ENCODE measurements at regions not wholly inside any gene's neighbourhood (a gene's known extent, or its start where the extent isn't known, plus 50 kb on each side); places are given as distances from the start of the nearest gene placed in this dataset.
A peak's percentile ranks its signal among the peaks of the same experiment; 100 is the strongest.
"Not testable (repeated sequence)": the region's sequence is repeated elsewhere in the genome, so short reads cannot be mapped to it uniquely, and the experiment has no call there.

DNA sequence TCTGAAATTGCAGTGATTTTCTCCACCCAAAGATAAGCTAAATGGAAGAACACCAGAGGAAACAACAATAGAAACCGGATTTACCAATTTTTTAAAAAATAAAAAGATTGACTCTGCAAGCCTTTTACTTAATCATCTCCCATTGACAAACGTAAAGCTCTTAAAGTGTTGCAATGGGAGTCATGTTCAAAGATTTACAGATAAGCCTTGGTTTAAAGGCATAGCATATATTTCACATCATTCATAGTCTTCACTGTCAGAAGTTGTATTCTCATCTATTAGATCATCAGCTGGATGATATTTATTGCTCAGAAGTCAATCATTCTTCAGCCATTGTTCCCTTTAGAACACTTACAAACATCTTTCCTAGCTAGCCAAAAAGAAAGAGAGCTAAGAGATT lies 397.6 kb downstream of the GBE1 start:
- no peak for DNase-seq

DNA sequence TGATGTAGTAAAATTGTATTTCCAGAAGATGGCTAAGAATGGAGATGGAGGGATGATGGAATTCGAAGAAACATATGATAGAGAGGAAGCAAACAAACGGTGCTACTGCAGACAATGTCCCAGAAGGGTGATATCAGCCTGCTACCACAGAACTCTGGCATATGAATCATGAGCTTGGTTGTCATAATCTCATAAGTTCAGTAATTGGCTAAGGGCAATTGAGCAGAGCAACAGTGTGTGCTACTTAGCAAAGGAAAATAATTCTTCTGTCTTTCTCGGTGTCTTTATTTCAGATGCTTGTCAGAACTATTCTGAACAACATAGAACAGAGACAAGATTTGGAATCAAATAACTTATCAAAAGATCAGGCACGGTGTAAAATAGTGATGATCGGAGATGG lies 407.3 kb downstream of the GBE1 start:
- no peak for DNase-seq

DNA sequence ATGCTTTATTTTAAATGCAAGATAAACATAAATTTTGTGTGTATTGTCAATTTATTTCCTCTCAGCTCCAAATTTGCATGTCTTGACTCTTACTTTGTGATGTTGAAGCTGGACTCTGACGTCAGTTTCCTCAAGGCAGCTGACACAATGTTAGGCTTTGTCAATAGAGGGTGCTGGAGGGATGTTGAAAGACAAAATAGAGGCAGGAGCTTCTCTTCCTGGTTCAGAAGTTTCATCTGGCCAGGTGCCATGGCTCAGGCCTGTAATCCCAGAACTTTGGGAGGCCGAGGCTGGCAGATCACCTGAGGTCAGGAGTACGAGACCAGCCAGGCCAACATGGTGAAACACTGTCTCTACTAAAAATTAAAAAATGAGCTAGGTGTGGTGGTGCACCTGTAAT lies 408.6 kb downstream of the GBE1 start:
- DNase-seq: no peak

DNA sequence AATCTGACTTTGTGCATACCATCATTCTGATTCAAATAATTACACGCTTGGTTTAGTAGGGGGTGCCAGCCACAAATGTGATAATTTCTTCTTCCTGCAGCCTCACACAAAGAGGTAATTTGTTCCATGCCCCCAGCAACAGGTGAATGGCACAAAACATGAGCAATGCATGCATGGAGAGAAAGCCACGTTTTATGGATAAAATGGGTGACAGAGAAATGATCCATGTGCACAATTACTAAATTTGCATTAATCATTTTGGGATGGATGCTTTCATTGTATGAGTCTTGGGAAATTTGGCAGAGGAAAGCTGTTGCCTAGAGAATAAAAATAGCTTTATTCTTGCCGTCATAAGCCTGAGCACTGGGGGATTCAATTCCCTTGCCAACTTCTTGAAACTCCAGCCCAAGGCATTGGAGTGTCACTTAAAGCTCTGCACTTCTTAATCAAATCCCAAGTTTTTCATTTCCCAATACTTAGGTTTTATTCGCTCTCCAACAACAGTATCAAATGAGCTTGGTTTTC lies 411.6 kb downstream of the GBE1 start:
- DNase-seq: no peak

DNA sequence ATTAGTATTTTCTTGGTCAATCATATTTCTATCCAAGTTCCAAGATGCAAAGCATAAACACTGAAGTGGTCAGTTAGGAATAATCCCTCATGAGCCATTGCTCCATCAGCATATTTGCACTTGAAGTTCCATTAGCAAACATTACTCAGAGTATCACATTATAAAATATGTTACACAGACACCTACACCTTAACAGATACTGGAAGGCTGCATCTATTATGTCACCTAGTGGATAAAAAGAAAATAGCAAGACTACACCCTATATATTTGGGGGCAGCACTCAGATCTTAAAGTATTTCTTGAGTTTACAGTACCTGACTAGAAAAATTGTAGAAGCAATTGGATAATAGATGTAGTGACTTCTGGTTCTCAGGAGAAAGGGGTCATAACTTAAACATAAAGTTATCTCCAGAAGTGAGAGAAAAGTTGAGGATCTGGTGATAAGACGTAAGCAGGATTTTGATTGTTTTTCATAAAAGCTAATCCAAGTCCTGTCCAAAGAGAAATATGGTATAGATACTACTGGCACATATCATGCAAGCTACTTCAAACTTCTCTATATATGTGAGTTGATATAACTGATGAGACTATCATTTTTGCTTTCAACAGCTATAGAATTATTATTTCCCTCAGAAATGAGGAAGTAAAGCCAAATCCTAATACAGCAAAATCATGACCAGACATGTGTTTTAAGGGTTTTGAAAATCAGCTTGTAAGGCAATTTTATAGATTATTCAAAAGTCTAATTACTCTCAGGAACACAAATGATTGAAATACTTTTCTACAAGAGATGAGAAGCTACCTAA lies 422.2 kb downstream of the GBE1 start:
- DNase-seq: no peak

DNA sequence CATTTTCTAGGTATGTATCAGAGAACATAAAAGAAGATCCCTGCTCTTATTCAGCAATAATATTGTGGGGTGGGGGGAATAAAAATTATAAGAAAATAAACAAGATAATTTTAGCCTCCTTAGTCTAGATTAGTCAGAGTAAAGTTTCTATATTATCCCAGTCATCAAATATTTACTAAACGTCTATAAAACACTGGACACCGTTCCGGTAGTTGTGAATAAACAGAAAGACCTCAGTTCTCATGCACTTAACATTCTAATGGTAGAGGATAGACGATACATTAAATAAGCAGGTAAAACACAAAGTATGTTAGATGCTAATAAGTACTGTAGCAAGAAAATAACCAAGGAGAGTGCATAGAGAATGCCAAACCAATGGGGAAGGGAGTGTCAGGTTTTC lies 425.0 kb downstream of the GBE1 start:
- DNase-seq: no peak

DNA sequence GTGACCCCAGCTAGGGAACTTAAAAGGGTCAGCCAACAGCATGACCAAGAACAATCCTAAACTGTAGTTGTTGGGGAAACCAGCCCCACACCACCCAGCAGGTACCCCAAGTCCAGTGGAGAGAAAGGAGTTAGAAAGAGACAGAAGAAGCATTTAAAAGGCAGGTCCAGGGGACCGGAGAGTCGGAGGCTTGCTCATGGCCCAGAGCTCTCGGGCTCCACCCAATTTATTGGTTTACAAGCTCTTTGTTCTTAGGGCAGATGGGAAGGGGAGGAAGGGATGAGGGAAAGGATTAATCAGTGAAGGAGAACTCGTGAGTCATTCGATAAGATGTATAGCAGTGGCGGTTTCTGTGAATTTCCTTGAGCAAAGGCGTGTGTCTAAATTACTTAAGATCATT lies 431.6 kb downstream of the GBE1 start:
- not testable (repeated sequence) for DNase-seq

DNA sequence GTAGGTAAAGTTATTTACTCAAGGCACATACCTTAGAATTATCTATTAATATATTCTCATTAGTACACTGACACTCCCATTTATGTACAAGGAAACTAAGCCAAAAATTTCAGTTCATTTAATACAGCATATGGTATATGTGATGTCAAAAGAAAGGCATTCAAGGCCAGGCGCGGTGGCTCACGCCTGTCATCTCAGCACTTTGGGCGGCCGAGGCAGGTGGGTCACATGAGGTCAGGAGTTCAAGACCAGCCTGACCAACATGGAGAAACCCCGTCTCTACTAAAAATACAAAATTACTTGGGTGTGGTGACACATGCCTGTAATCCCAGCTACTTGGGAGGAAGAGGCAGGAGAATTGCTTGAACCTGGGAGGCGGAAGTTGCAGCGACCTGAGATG lies 435.2 kb downstream of the GBE1 start:
- DNase-seq: no peak

DNA sequence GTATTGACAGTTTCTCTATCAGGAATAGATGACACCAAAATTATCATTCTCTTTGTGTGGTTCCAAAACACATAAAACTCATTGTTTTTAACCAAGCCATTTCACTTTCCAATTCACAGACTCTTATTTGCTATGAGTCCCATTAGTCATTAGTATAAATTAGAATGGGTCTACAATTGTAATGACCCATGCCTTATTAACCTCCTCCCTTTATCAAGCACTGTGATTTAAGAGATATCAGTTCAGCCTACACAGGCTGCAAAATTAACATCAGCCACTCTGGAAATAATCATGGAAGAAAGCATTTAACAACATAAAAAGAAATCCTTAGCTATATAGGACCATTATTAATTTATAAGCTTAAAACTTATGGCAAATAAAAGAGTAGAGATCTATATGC lies 440.6 kb downstream of the GBE1 start:
- no peak for DNase-seq

DNA sequence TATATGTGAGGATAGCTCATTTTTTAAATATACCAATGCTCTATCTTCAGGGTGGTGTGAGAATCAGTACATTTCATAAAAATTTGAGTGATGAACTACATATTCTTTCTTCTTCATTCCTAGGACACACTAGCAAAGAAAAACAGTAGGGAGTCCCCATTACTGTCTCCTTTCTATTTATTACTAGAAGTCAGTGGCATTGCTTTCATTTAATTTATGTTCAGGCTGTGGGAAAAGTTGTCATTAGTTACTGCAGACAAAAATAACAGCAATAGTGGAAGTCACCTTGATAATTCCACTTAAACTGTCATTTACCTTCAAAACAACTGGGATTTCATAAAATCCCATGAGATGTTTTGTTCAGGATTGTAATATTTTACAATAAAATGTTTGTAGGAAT lies 446.4 kb downstream of the GBE1 start:
- DNase-seq: no peak

DNA sequence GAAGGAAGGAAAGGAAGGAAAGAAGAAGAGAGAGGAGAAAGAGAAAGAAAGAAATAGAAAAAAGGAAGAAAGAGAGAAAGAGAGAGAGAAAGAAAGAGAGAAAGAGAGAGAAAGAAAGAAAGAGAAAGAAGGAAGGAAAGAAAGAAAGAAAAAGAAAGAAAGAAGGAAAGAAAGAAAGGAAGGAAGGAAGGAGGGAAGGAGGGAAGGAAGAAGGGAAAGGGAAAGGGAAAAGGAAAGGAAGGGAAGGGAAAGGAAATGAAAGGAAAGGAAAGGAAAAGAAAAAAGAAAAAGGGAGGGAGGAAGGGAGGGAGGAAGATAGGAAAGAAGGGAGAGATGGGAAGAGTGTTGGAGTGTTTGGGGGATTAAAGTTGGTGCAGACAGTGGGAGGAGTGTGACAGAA lies 450.1 kb downstream of the GBE1 start:
- no peak for DNase-seq

DNA sequence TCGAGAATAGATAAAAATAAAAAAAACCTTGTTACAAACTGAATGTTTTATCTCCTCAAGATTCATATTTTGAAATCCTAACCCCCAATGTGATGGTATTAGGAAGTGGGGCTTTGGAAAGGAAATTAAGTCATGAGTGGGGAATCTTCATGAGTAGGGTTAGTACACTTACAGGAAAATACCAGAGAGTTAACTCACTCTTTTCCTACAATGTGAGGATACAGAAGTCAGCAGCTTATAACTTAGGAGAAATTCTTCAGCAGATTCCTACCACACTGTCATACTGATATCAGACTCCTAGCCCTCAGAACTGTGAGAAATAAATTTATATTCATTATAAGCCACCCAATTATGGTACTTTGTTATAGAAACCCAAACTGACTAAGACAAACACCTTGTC lies 453.1 kb downstream of the GBE1 start:
- DNase-seq: no peak

DNA sequence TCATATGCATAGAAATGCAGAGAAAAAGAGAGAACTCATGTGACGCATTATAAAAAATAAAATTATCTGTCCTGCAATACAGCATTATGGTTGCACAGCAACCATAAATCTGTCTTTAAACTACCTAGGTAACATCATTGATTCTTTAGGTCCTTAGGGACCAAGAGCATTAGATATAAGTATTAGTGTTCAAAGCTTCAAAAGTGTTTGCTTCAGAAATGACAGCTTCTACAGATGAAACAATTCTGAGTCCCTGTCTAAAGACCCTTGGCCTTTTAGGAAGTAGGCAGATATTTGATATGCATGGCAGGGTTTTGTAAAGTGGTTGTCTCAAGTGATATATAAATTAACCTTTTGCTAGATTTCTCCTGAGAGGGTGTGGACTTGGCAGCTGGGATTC lies 454.2 kb downstream of the GBE1 start:
- DNase-seq: no peak

DNA sequence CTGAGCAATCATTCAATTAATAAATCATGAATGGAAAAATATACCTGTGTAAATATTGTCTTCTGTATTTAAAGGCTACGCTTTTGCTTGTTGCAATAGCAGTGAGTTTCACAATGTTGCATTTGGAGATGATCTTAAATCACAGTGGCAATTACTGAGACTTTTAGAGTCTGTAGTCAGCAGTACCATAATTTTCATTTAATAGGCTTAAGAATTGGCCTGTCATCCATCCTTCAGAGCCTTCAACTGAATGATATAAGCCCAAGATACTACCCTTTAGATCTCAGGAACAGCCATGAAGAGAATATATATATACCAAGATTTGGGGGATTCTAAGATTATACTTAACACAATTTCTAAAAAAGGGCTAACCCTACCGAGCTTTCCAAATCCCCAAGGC lies 458.1 kb downstream of the GBE1 start:
- DNase-seq: no peak

DNA sequence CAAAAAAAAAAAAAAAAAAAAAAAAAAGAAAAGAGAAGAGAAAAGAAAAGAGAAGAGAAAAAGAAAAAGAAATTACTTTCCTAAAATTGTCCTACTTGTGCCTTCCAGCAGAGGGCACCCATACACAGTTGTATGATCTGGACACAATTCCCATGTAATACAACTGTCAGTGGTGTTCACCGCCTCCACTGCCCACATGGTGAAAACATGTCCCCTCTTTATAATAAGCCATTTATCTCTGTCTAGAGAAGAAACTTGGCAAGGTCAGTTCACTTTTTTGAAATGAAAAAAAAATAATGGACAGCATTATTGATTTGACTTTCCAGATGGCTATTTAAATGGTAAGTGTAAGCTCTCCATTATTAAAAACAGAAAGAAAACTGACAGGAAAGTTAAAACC lies 459.4 kb downstream of the GBE1 start:
- DNase-seq: peak; percentile 34

DNA sequence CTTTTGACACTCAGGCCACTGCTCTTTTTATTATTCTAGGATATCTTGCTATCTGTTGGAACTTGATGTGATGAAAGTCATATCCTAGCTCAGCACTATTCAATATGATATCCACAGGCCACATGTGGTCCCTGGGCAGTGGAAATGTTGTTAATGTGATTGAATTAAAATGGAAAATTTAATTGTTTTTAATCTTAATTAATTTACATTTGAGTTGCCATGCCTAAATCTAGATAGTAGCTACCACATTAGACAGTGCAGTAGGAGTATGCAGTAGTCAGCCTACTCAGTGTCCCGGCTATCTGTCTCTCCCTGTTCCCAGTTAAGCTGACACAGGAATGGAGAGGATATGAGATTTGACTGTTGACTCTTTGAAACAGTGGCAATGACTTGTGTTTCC lies 460.2 kb downstream of the GBE1 start:
- no peak for DNase-seq

DNA sequence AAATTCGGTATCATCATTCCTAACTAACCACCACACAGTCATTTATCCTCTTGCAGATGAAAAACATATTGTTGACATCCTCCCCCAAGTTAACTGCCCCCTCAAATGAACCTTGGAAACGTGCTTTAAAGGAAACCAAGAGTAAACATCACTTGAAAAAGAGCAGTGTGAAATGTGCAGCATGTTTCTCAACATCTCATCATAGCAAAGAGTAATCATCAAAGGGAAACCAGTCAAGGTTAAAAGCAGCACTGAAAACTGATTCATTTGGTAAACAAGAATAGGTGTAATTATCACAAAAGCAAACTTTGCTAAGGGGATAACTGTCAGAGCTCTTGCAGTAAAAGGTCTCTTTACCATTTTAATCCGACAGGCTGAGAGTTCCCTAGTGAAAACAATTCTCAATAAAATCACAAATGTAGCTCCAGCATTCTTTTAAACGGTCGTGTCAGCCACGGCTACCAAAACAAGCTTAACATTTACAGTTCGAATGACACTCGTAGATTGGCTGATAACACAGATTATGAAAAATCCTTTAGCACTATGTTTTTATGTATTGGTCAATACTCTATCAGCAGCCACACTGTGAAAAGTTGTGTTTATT lies 461.0 kb downstream of the GBE1 start:
- DNase-seq: no peak

DNA sequence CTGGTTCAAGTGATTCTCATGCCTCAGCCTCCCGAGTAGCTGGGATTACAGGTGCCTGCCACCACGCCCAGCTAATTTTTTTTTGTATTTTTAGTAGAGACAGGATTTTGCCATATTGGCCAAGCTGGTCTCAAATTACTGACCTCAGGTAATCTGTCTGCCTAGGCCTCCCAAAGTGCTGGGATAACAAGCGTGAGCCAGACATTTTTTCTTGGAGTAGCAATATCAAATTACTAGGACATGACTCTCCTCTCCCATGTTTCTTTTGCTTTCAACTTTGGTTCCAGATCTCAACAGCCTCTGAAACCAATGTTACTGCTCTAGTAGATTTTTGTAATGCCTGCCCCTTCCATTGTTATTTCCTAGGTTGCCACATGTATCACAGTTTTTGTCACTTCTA lies 462.0 kb downstream of the GBE1 start:
- no peak for DNase-seq

DNA sequence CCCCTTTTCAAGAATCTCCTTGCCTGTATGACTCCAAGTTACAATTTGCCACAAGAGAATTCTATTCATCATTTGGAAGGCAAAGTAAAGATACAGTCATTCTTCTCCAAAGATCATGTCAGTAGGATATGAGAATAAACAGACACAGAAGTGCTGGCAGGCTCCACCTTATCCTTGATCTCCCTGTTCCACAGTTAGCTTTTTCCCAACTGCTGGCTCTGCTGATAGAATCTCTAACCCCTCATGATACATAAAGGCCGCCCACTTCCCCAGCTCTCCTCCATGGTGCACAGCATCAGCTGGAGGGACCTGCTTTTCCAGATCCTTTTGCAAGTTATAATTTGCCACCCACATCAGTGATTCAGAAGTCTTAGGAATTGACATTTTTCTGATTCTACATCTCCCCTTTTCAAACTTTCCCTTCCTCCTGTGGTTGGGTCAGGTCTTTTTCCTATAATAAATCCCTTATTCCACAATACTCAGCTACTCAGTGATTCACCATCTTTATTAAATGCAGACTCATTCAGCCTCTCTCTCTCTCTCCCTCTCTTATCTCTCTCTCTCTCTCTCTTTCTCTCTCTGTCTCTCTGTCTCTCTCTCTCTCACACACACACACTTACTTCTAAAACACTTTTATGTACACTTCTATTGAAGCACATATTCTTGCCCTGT lies 465.4 kb downstream of the GBE1 start:
- DNase-seq: no peak

DNA sequence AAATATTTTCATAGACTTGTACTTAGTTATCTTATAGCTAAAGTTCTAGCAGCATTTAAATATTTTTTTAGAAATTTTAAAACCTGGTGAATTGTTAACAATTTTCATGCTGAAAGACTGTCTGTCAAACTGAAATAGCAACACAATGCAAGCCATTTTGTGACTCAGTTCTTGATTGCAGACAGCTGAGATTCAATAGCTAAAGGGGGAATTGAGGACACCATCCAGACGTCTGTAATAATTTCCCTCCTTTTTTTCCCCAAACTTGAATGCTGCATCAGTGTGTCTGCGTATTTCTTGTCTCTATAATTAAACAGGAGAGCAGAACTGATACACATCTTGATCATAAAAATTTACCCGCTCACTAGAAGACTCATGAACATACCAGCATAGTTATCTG lies 468.3 kb downstream of the GBE1 start:
- DNase-seq: no peak

DNA sequence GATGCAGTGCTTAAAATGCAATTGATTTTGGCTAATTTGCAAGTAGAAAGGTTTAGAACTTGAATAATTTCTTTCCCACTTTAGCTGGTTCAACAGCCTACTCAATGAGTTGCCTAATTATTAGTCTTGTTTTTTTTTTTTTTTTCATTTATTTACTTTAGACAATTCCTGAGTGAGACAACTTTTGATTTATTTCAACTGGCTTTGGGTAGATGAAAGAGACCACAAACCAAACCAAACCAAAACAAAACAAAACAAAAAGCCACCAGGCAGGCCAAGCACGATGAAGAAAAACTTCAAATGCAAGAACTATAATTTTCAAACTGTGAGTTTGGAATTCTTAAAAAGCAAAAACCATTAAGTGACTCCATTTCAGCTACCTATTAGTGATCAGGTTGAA lies 469.9 kb downstream of the GBE1 start:
- DNase-seq: no peak

DNA sequence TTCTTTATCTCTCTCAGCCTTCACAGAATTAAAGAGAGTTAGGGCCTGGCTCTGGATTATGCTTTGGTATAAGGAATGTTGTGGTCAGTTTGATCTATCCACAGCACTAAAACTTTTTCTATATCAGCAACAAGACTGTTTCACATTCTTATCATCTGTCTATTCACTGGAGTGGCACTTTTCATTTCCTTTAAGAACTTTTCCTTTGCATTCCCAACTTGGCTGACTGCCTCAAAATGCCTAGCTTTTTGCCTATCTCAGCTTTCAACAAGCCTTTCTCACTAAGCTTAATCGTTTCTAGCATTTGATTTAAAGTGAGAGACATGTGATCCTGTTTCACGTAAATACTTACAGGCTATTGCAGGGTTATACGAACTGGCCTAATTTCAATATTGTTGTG lies 471.8 kb downstream of the GBE1 start:
- no peak for DNase-seq

DNA sequence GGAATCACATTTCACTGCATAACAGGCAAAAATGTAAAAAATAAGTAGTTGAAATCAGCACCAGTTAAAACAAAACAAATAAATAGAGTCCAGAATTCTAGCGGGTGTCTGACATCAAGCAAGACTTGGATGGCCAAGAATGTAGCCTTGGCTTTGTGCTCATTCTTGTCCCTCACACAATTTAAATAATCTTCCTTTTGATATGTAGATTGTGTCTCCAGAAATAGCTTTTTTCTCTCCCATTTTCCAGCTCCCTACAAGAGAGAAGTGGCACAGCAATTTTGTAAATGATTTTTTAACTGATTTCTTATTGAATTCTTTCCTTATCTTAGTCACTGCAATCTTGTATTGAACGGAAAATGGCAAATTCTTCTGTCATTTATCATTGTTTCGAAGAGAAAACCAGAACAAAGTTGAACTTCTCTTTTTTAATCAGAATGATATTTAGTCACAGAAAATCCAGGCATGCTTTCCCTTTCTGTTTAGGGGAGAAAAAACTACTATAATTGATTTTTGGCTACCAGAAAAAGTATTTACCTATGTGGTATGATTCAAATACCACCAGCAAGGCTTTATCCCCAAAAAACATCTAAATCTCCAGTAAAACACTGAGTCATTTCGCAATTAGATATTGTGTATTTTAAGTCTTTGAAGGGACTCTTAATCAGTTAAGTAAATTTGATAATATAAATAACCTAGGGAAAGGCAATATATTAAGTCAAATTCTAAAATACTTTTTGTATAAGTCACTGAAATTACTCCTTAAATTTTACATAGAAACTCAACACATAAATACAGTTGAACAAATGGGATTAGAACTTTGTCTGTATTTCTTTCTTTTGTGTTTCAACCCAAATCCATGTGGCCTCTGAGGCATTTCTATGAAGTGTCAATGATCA lies 481.7 kb downstream of the GBE1 start:
- no peak for DNase-seq
